ENCODE measurements at regions not wholly inside any gene's neighbourhood (a gene's known extent, or its start where the extent isn't known, plus 50 kb on each side); places are given as distances from the start of the nearest gene placed in this dataset.

DNA sequence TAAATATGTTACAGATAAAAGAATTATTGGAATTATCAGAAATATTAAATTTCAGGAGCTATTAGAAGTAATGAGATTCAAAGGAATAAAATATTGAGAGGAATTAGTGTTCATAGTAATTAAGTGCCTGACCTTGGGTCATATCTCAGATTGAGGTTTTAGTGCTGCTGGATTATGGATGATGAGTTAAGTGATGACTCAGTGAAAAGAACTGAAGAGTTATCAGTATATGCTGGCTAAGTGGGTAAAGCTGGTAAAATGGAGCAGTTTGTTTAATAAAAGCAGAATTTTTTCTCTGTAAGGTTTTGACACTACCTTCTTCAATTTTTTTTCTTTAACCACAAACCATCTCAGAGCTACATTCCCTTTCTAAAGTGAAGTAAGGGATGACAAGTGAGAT, 206.7 kb downstream of the MANEA start:
- no peak for TF ChIP-seq ZNF317 (CRISPR knock-in tag; IDR thresholded peaks at IDR 0.05; ENCODE audit: borderline replicate concordance, low read depth)
- TF ChIP-seq ZNF423 (CRISPR knock-in tag; IDR thresholded peaks at IDR 0.05) = no peak
- TF ChIP-seq, protein P1, sequence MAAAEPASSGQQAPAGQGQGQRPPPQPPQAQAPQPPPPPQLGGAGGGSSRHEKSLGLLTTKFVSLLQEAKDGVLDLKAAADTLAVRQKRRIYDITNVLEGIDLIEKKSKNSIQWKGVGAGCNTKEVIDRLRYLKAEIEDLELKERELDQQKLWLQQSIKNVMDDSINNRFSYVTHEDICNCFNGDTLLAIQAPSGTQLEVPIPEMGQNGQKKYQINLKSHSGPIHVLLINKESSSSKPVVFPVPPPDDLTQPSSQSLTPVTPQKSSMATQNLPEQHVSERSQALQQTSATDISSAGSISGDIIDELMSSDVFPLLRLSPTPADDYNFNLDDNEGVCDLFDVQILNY (CRISPR knock-in tag; IDR thresholded peaks at IDR 0.05) = no peak
- TF ChIP-seq, protein P2, sequence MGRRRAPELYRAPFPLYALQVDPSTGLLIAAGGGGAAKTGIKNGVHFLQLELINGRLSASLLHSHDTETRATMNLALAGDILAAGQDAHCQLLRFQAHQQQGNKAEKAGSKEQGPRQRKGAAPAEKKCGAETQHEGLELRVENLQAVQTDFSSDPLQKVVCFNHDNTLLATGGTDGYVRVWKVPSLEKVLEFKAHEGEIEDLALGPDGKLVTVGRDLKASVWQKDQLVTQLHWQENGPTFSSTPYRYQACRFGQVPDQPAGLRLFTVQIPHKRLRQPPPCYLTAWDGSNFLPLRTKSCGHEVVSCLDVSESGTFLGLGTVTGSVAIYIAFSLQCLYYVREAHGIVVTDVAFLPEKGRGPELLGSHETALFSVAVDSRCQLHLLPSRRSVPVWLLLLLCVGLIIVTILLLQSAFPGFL (CRISPR knock-in tag; IDR thresholded peaks at IDR 0.05; ENCODE audit: borderline replicate concordance) = no peak
- TF ChIP-seq, protein P3, sequence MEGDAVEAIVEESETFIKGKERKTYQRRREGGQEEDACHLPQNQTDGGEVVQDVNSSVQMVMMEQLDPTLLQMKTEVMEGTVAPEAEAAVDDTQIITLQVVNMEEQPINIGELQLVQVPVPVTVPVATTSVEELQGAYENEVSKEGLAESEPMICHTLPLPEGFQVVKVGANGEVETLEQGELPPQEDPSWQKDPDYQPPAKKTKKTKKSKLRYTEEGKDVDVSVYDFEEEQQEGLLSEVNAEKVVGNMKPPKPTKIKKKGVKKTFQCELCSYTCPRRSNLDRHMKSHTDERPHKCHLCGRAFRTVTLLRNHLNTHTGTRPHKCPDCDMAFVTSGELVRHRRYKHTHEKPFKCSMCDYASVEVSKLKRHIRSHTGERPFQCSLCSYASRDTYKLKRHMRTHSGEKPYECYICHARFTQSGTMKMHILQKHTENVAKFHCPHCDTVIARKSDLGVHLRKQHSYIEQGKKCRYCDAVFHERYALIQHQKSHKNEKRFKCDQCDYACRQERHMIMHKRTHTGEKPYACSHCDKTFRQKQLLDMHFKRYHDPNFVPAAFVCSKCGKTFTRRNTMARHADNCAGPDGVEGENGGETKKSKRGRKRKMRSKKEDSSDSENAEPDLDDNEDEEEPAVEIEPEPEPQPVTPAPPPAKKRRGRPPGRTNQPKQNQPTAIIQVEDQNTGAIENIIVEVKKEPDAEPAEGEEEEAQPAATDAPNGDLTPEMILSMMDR (IDR thresholded peaks at IDR 0.05) = no peak
- no peak for TF ChIP-seq KAT7 (CRISPR knock-in tag; IDR thresholded peaks at IDR 0.05; ENCODE audit: borderline replicate concordance)
- TF ChIP-seq CBFB (CRISPR knock-in tag; IDR thresholded peaks at IDR 0.05; ENCODE audit: low read depth) = no peak
